Stimulated activated CD4-positive, alpha-beta T cell treated with anti-CD3 and anti-CD28 coated beads, TNF-alpha, amount 100 ng/mL, for 48 hours (primary cell): ENCODE measurements at regions not wholly inside any gene's neighbourhood (a gene's known extent, or its start where the extent isn't known, plus 50 kb on each side); places are given as distances from the start of the nearest gene placed in this dataset.

ENCODE experiments used
- DNase-seq, 3 donors: peaks; one replicate each; pipeline ENCODE4 v3.0.0-alpha.2; 2020; ENCODE audit warnings: low read depth in 3 of 3

GRCh38 chr4:32025851-32026459 is 1305.8 kb downstream of the PCDH7 start:
- no peak for DNase-seq

DNA sequence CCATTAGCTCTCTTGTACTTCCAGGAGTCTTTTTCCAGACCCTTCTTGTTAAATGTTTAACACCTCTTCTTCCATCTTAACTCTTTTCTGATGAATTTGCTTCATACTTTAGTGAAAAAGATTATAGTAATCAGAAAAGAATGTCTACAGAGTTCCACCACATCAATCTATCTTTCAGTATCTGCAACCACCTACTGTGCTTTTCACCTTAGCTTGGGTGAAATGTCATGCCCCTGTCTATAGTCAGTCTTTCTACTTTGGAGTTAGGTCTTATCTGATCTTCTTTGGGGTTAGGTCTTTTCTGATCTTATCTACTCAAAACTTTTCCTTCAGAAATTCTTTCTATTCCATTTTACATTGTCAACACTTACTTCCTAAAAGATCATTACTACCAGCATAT is 1310.2 kb downstream of the PCDH7 start:
- no peak for DNase-seq

DNA sequence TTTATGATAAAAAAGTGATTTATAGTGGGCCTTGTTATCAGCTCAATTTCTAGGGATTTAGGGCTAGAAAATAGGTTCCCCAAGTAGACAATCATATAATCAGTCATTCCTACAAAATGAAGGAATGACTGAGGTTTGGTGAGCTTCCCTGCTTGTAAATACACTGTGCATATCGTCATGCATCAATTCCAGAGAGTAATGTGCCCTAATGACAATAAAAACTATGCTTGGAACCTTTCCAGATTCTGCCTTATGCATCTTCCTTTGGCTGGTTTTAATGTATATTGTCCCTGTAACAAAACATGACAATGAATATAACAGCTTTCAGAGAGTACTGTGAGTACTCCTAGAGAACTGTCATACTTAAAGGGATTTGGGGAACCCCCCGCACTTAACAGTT is 1310.9 kb downstream of the PCDH7 start:
- no peak for DNase-seq

DNA sequence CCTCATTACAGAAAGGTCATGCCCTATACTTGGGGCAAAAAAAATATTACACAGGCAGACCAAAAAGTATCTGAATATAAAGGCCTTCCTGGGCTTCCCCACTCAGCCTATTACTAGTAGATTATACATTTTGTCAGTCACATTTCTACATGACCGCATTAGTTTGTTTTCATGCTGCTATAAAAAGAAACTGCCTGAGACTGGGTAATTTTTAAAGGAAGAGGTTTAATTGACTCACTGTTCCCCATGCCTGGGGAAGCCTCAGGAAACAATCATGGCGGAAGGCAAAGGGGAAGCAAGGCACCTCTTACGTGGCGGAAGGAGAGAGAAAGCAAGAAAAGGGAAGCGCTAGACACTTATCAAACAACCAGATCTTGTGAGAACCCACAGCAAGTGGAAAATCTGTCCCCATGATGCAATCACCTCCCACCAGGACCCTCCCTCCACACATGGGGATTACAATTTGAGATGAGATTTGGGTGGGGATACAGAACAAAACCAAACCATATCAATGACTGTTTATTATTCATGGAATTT is 1312.0 kb downstream of the PCDH7 start:
- DNase-seq: no peak

DNA sequence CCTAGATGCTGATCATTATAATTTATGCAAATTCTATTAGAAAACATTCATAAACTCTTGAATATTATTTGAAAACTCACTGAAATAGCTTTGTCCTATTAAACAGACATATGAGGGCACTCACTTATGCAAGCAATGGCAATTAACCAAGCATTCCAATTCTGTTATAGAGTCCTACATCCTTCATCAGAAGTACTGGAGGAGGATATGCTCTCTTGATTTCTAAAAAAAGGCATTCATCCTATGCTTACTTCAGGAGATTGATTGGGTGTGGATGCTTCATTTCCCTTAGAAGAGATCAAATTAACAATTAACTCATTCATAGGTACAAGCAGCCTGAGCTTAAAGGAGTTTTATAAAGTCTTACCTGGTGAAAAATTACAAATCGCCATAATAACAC is 1317.2 kb downstream of the PCDH7 start:
- DNase-seq: no peak

- no peak for DNase-seq
Observed at GRCh38 chr4:32042486-32043247, 1322.5 kb downstream of the PCDH7 start.

GRCh38 chr4:32043248-32043633 is 1323.1 kb downstream of the PCDH7 start:
- no peak for DNase-seq

GRCh38 chr4:32061916-32062315 is 1341.7 kb downstream of the PCDH7 start:
- DNase-seq: no peak

- no peak for DNase-seq
Observed at GRCh38 chr4:32073542-32073941, 1353.4 kb downstream of the PCDH7 start.

- DNase-seq: no peak
Observed at GRCh38 chr4:32087211-32087610, 1367.0 kb downstream of the PCDH7 start.

- DNase-seq: no peak
Observed at GRCh38 chr4:32094987-32095386, 1374.8 kb downstream of the PCDH7 start.

DNA sequence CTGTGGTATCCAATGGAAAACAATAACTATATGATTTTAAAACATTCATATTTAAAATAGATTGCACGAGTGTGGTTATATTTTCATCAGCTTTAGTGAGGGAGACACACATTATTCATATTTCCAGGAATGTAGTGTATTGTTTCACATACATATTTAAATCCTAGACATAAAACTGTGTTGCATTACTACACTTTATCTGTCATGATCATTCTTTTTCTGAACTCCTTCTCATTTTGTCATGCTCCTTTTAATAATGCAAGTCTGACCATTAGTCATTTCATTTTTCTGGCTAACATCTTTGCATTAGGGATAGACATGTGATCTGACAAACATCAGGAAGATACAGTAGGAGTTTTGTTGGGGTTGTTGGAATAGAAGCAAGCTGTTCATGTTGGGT is 1382.7 kb downstream of the PCDH7 start:
- no peak for DNase-seq

- no peak for DNase-seq
Observed at GRCh38 chr4:32106767-32107166, 1386.6 kb downstream of the PCDH7 start.

- DNase-seq: no peak
Observed at GRCh38 chr4:32112891-32113290, 1392.7 kb downstream of the PCDH7 start.

DNA sequence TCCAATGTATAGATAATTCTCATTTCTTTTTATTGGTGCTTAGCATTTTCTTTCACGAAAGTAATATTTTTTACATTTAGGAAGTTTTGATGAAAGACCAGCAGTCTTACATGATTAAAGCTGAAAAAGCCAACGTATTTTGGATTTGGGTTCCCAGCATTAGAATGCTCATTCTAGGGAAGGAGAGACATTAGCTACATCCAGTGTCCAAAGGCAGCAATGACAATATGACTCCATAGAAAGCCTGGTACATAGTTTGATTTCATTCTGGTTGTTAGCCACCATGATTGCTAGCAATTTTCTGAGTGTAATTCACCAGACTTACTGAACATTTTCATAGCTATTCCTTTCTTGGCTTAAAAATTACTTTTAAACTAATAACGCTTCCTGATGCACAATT is 1397.5 kb downstream of the PCDH7 start:
- no peak for DNase-seq

DNA sequence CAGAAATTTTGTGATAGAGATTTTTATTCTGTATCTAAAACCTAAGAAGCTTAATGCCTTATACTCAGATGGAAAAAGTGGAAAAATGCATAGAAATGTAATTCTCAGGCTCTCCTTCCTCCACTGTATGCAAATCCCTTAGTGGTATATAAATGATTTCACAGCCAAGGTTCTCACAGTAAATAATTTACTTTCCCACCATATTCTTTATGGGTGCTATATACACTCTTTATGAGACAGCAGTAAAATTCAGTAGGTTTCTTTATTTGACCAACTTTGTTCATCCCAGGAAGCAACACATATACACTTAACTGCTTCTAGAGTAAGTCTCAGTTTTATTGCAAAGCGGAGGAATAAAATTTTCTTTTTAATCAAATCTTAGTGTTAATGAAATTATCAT is 1399.7 kb downstream of the PCDH7 start:
- no peak for DNase-seq

DNA sequence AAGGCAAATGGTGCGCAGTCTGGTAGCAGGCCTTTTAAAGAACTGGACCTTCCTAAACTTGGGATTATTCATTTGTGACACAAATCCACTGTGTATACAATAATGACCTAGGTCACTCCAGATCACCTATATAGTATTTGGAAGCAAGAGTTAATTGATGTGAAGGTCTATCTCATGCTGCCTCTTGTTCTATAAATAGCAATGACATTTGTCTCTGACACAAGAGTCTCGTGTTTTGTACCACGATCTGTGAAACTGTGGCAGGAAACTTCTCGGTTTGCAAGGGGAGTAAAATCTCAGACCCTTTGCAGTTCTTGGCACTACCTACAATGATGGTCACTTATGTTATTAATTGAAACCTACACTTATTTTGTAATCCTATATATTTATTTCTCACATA is 1408.4 kb downstream of the PCDH7 start:
- no peak for DNase-seq

- DNase-seq: no peak
Observed at GRCh38 chr4:32129967-32130366, 1409.8 kb downstream of the PCDH7 start.

DNA sequence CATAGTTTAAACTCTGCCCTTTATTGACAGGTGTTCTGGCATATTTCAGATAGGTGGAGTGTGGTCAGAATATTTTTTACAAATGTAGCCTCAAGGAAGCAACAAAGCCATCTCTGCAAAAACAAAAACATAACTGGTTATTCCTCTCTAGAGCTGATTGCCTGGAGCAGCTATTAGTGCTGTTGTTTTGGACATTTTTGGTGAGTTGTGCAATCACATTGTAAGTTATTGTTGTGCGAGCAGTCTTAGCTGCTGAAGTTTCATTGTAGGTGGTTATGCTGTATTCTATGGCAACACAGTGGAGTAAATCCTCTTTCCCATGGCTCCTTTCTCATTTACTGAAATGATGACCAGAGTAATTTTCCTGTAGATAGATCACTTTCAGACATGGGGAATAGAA is 1413.0 kb downstream of the PCDH7 start:
- no peak for DNase-seq

DNA sequence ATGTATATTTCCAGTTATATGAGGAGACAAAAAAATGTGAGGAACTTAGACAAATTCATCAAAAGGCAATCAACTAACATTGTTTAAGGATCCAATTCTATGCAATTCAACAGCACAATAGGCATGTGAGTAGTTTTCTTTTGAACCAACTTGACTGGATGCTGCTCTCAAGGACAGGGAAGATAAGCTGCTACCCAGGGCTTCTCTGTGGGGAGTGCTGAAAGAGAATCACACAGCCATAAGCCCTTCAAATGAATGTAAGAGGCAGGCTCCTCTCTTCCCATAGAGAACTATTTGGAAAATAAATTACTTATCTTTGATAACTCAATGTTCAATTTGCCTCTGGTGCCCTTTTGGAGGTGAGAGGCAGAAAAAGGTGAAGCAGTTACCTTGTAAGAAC is 1413.6 kb downstream of the PCDH7 start:
- no peak for DNase-seq

- DNase-seq: no peak
Observed at GRCh38 chr4:32135642-32136041, 1415.5 kb downstream of the PCDH7 start.

DNA sequence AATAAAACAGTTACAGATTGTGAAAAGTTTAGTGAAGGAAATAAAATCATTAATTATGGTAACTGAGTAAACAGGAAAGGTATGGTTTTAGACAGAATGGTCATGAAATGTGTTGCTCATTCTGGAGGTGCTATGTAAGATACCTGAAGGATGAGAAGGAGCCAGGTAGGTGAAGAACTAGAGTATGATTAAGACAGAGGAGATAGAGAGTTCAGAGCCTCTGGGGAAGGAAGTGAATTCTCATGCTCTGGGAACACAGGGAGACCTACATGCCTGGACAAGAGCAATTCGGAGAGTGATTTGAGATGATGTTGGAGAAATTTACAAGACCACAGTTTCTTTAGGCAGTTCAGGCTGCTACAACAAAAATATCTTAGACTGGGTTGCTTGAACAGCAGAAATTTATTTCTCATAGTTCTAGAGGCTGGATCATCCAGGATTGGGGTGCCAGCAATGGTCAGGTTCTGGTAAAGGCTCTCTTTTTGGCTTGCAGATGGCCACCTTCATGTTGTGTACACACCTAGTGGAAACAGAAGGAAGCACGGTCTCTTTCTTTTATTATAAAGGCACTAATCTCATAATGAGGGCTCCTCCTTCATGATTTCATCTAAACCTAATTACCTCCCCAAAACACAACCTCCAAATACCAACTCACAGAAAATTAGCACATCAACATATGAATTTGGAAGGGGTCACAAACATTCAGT is 1416.1 kb downstream of the PCDH7 start:
- DNase-seq: no peak

DNA sequence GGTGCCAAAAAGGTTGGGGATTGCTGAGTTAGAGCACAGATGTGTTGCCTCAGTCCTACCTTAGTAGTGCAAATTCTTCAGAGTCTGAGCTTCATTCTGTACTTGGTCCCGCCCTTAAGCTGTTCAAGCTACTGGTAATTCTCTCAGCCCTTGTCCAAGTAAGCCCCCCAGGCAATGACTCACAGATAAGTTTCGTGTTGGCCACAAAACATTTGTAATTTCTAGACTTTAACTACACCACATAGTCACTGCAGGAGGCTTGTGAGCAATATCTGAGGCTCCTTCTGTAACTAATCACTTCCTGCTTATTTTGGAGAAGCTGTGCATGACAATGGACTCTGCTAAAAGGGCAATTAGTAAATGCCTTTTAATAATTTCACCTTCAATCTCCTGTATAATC is 1420.5 kb downstream of the PCDH7 start:
- no peak for DNase-seq
